ENCODE measurements at regions not wholly inside any gene's neighbourhood (a gene's known extent, or its start where the extent isn't known, plus 50 kb on each side); places are given as distances from the start of the nearest gene placed in this dataset.

DNA sequence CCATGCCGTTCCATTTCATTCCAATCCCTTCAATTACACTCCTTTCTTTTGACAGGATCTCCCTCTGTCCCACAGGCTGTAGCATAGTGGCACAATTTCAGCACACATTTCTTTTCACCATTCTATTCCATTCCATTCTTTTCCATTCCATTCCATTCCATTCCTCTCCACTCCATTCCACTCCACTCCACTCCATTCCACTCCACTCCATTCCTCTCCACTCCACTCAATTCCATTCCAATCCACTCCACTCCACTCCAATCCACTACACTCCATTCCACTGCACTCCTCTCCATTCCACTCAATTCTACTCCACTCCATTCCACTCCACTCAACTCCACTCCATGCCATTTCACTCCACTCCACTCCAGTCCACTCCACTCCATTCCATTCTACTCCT is 1495.1 kb downstream of the TSPY10 start:
- Histone ChIP-seq H3K27ac (no peak overlapping the region), H3K9me3 (no peaks in the 10 kb centered on the region), H3K4me1 (no peaks in the 10 kb centered on the region), H3K4me3 (no peak overlapping the region), H3K27me3 (no peaks in the 10 kb centered on the region), H3K36me3 (no peaks in the 10 kb centered on the region)
- no peak for TF ChIP-seq POLR2AphosphoS5 (IDR thresholded peaks at IDR 0.05)
- TF ChIP-seq, protein P1, sequence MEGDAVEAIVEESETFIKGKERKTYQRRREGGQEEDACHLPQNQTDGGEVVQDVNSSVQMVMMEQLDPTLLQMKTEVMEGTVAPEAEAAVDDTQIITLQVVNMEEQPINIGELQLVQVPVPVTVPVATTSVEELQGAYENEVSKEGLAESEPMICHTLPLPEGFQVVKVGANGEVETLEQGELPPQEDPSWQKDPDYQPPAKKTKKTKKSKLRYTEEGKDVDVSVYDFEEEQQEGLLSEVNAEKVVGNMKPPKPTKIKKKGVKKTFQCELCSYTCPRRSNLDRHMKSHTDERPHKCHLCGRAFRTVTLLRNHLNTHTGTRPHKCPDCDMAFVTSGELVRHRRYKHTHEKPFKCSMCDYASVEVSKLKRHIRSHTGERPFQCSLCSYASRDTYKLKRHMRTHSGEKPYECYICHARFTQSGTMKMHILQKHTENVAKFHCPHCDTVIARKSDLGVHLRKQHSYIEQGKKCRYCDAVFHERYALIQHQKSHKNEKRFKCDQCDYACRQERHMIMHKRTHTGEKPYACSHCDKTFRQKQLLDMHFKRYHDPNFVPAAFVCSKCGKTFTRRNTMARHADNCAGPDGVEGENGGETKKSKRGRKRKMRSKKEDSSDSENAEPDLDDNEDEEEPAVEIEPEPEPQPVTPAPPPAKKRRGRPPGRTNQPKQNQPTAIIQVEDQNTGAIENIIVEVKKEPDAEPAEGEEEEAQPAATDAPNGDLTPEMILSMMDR (IDR thresholded peaks at IDR 0.05) = no peak
- TF ChIP-seq EP300 (IDR thresholded peaks at IDR 0.05) = no peak
- TF ChIP-seq POLR2A (IDR thresholded peaks at IDR 0.05) = no peak
- 64 to 75% methylated on average over 1 of the region's 1 CpG for WGBS, 2 donors
- intact Hi-C loops (cut with DNase I) = no loop called here
- DNase-seq = no peak

DNA sequence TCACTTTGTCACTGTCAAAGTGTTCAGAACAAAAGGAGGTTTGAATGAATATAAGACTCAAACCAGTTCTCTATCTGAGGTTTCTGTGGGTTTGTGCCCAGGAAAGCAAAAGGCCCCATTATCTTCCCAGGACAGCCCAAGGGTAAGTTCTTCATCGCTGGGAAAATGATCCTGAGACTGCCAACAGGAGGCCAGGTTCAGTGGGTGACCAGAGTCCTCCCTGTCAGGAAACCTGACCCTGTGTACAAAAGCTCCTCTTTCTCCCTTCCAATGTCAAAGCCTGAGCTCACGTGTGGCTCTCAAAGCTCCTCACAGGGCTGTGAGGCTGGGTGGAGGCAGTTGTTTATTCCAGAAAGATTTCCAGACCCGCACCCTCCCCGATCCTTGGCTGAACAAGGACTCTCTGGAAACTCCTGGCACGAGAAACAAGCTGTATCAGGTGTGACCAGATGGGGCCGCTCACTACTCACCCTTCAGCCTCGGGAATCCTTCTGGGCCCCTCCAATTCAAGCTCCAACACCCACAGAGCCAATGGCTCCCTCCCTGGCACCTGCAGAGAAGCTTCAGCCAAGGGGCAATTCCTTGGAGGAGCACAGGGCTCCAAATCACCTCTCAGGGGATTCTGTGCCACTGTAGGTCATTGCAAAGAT is 1516.7 kb downstream of the TSPY10 start:
- intact Hi-C loops (cut with DNase I) = no loop called here
- Histone ChIP-seq H3K36me3 (no peaks in the 10 kb centered on the region), H3K9me3 (no peaks in the 10 kb centered on the region), H3K27me3 (no peaks in the 10 kb centered on the region), H3K27ac (no peak overlapping the region), H3K4me1 (no peaks in the 10 kb centered on the region), H3K4me3 (no peak overlapping the region)
- 41 to 44% methylated on average over 7 of the region's 7 CpGs for WGBS, 2 donors
- TF ChIP-seq POLR2A (IDR thresholded peaks at IDR 0.05) (no peak), EP300 (IDR thresholded peaks at IDR 0.05) (no peak)
- no peak for DNase-seq

DNA sequence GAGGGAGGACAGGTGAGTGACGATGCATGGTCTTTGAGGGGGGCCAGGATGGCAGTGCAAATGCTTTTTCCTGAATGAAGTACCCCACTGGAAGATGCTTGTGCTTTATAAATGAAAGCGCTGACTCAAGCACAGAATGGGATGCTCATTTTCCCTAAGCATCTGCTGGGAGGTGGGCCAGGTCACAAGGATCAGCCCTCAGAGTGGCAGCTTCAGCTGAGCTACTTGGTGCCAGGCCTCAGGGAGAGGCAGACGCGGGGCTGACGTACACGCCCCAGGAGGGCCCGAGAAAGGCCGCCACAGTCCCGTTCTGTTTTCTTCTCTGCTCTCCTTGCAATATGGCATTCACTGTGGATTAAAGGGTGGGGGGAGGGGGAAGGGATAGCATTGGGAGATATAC is 1535.8 kb downstream of the TSPY10 start:
- no peaks in the 10 kb centered on the region for H3K9me3 ChIP-seq
- 83 to 87% methylated on average over 9 of the region's 9 CpGs for WGBS, 2 donors

DNA sequence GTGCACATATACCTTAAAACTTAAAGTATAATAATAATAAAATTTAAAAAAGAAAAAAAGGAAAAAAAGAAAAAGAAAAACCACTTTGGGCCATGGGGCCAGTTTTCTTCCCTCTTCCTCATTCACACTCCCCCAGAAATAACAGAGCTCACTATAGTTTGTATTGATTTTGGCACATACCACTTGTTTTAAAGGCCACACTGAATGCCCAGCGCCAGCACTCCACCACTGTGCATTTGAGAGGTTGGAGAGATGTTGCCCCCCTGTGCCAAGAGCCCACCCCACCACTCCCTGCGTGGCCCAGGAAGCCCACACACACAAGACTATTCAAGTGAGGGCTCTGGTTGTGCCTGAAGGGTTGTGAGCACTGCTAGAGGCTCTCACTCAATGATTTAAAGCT is 1536.3 kb downstream of the TSPY10 start:
- Histone ChIP-seq H3K4me1 (no peaks in the 10 kb centered on the region), H3K4me3 (no peak overlapping the region), H3K36me3 (no peaks in the 10 kb centered on the region), H3K27ac (no peak overlapping the region), H3K27me3 (no peaks in the 10 kb centered on the region), H3K9me3 (no peaks in the 10 kb centered on the region)
- no peak for TF ChIP-seq EP300 (IDR thresholded peaks at IDR 0.05)
- no peak for TF ChIP-seq POLR2A (IDR thresholded peaks at IDR 0.05)
- TF ChIP-seq, protein P1 (IDR thresholded peaks at IDR 0.05) = no peak
- no peak for TF ChIP-seq POLR2AphosphoS5 (IDR thresholded peaks at IDR 0.05)
- WGBS, 2 donors = 19 to 30% methylated on average over 2 of the region's 2 CpGs
- no peak for DNase-seq
- intact Hi-C loops (cut with DNase I) = no loop called here

More for the DNA sequence above, 1535.8 kb downstream of the TSPY10 start:
- no peaks in the 10 kb centered on the region for H3K36me3 ChIP-seq
- no peaks in the 10 kb centered on the region for H3K27me3 ChIP-seq
- TF ChIP-seq EP300 (IDR thresholded peaks at IDR 0.05) = no peak
- TF ChIP-seq, protein P1 (IDR thresholded peaks at IDR 0.05) = no peak
- no peak for DNase-seq
- no peak overlapping the region for H3K27ac ChIP-seq
- intact Hi-C loops (cut with DNase I) = no loop called here
- H3K4me3 ChIP-seq = no peak overlapping the region
- H3K4me1 ChIP-seq = no peaks in the 10 kb centered on the region

DNA sequence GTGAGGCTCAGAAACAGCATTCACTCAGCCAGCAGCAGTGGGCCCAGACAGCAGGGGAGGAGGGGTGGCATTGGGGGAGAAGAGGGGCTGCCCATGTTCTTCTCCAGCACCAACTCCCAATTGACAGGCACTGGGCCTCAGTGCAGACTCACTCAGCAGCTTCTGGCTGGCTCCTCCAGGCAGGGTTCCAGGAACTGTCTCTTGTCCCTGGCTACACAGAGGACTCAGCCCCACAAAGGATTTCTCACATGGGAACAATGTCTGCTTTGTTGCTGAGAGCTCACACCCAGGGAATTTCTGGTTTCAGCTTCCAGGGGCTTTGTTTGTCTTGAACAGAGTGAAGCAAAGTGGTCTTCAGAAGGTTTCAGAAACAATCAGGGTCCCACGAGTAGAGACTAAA is 1536.7 kb downstream of the TSPY10 start:
- no peak overlapping the region for H3K27ac ChIP-seq
- H3K9me3 ChIP-seq = no peaks in the 10 kb centered on the region
- TF ChIP-seq, protein P1 (IDR thresholded peaks at IDR 0.05) = no peak
- TF ChIP-seq POLR2AphosphoS5 (IDR thresholded peaks at IDR 0.05) (no peak), EP300 (IDR thresholded peaks at IDR 0.05) (no peak)
- H3K4me1 ChIP-seq = no peaks in the 10 kb centered on the region
- 3 to 29% methylated on average over 1 of the region's 1 CpG for WGBS, 2 donors
- no peaks in the 10 kb centered on the region for H3K36me3 ChIP-seq
- H3K27me3 ChIP-seq = no peaks in the 10 kb centered on the region
- no peak for DNase-seq
- no peak overlapping the region for H3K4me3 ChIP-seq
- intact Hi-C loops (cut with DNase I) = no loop called here
